HG03457 (cell line): ENCODE measurements at regions not wholly inside any gene's neighbourhood (a gene's known extent, or its start where the extent isn't known, plus 50 kb on each side); places are given as distances from the start of the nearest gene placed in this dataset.

Experiments used
- ATAC-seq: cut with Tn5 transposase; IDR thresholded peaks from one replicate; pipeline ENCODE4 v1.9.1; 2021; ENCODE audit warnings: moderate number of reproducible peaks; ENCODE audit not compliant: unreplicated experiment

DNA sequence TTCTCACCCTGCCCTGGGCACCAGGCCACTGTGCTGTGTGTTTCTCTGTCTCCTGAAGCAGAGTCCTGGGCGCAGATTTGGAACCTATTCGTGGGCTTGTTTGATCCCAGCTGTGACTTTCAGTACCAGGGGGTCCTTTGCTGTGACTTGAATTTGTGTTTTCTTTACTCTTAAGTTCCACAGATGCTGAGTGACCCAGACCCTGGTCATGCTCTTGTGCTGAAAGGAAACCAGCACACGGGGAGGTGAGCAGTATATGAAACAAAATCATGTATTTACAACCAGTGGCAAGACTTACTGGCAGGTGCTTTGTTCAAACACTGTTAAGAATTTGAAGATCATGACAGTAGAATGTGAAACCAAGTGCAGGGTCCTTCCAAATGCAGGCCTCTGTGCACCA lies 89.2 kb upstream of the PRSS58 start:
- no peak for ATAC-seq

DNA sequence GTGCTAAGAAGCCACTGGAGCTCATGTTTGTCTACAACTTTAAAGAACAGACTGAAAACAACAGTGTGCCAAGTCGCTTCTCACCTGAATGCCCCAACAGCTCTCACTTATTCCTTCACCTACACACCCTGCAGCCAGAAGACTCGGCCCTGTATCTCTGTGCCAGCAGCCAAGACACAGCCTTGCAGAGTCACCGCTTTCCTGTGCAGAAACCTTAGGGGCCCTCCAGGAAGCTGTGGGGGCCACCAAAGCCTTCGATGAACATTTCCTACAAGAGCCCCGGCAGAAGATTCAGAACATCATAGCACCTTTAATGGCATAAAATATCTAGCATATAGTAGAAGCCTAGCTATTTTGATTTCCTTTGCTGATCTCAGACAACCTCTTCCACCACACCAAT lies 88.0 kb upstream of the PRSS58 start:
- no peak for ATAC-seq

DNA sequence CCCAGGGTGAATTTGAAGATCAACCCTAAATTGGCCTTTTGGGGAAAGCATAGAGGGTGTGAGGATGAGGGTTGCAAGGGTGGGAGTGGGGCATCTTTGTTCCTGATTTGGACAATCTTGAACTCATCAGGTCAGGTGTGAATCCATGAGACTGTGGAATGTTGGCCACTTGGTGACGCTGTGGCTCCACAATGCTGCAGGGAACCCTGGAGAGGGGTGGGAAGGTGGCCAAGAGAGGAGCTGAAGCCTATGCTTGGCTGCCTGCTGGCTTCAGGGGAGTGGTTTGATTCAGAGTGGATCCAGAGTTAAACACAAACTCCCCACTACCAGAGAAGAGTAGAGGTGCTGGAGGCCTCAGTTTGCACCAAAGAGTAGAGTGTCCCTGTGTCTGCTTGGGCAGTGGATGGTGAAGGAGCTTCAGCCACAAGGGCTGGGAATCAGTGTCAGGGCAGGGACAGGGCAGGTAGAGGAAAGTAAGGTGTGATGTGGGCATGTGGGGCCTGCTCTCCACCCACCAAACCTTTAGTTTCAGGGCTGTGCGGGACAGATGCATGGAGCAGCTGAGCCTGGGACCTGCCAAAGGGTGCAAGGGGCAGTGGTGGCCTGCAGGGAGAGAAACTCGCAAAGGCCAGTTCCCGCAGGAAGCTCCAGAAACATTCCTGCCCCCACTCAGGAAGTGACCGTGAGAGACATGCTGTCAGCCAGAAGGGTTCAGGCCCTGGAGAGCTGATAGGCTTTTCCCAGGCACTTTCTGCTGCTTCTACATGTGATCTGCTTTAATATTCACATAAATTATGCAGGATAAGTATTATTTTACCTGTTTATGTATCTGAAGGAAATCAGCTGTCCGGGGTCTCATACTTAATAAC lies 81.0 kb upstream of the PRSS58 start:
- no peak for ATAC-seq

- no peak for ATAC-seq
Observed at GRCh38 chr7:142337054-142338001, 79.5 kb upstream of the PRSS58 start.

DNA sequence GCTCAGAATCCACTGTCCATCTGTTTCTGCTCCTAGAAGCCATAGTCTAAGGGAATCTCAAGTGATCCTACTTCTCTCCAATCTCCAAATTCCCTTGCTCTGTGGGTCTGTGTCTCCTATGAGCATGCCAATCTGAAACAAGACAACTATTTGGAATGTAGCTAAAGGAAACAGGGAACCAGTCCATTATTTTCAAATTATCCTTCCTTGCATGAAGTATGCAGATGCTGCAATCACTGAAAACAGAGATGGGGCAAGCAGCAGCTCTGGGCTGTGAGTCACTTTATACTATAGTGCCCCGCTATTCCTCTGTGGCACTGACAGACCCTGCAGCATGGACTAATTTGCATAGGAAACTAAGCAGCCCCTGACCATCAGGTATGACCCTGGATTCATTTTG lies 76.9 kb upstream of the PRSS58 start:
- no peak for ATAC-seq

GRCh38 chr7:142334236-142334635 lies 76.4 kb upstream of the PRSS58 start:
- no peak for ATAC-seq

- no peak for ATAC-seq
Observed at GRCh38 chr7:142332421-142332820, 74.6 kb upstream of the PRSS58 start.

DNA sequence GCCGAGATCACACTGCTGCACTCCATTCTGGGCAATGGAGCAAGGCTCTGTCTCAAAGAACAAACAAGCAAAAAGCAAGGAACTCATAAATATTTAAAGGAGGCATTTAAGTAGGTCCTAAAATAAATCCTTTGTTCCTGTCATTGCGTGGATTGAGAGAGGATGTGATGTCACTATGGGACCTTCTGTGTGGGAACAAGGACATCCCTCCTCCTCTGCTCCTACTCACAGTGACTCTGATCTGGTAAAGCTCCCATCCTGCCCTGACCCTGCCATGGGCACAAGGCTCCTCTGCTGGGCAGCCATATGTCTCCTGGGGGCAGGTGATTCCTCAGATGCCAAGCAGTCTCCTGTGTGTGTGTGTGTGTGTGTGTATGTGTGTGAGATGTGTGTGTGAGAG lies 74.1 kb upstream of the PRSS58 start:
- ATAC-seq = no peak

GRCh38 chr7:142329062-142329790 lies 71.4 kb upstream of the PRSS58 start:
- ATAC-seq = no peak

DNA sequence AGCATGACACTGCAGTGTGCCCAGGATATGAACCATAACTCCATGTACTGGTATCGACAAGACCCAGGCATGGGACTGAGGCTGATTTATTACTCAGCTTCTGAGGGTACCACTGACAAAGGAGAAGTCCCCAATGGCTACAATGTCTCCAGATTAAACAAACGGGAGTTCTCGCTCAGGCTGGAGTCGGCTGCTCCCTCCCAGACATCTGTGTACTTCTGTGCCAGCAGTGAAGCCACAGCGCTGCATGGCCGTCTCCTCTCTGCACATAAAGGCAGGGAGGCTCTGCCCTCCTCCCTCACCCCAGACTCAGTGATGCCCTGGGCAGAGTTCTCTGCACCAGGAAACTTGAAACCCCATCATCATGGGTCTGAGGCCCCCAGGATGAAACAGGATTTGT lies 70.7 kb upstream of the PRSS58 start:
- ATAC-seq = no peak

GRCh38 chr7:142327628-142328405 lies 70.0 kb upstream of the PRSS58 start:
- no peak for ATAC-seq

- ATAC-seq = no peak
Observed at GRCh38 chr7:142323706-142324105, 65.8 kb upstream of the PRSS58 start.

DNA sequence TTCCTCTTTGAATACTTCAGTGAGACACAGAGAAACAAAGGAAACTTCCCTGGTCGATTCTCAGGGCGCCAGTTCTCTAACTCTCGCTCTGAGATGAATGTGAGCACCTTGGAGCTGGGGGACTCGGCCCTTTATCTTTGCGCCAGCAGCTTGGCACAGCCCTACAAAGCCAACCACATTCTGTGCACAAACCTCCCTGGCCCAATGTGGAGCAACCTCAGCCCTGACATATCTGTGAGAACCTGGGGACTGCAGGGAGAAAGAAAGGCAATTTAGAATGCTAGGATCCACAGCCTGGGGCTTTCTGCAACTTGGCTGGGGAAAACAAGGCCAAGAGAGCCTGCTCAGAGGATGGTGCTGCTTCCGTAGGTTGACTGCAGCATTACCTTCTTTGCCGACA lies 63.5 kb upstream of the PRSS58 start:
- ATAC-seq = no peak

DNA sequence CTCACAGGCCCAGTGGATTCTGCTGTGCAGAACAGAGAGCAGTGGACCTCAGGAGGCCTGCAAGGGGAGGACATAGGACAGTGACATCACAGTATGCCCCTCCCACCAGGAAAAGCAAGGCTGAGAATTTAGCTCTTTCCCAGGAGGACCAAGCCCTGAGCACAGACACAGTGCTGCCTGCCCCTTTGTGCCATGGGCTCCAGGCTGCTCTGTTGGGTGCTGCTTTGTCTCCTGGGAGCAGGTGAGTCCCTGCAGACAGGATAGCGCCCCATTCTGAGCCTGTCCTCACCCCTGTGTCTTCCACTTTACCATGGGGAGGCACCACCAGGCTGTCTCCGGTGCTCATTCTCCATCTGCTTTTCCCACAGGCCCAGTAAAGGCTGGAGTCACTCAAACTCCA lies 63.0 kb upstream of the PRSS58 start:
- ATAC-seq = no peak

DNA sequence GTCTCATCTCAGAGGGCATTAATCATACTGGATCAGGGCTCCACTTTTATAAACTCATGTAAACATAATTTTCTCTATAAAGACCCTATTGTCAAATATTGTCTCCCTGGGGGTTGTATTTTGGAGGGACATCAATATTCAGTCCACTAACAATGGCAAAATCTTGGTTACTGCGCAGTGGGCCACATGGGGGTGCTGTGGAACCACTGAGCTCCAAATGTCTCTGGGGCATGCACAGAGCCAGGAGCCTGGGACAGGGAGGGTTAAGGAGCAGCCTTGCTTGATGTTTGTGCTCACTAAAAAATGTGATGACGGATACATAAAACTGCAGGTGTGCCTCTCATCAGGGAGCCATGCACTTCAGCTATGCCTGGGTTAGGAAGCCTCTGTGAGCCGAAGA lies 62.1 kb upstream of the PRSS58 start:
- no peak for ATAC-seq

DNA sequence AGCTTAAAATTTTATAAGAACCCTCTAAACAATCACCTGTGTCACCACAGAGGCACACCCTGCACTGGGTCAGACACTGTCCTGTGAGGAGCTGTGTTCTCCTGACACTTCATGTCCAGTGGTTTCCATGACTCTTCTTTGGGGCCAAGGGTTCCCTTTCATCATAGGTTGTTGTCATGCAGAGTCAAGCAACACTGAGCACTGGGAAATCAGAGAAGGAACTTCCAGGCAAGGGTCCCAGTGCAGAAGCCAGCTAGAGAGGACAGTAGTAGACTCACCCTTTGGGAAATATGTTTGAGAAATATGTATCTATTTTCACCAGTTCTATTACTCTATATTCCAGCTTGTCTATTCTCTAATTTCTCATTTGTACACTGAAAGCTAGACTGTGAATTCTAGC lies 56.4 kb upstream of the PRSS58 start:
- no peak for ATAC-seq

GRCh38 chr7:142313528-142313927 lies 55.7 kb upstream of the PRSS58 start:
- ATAC-seq = no peak

DNA sequence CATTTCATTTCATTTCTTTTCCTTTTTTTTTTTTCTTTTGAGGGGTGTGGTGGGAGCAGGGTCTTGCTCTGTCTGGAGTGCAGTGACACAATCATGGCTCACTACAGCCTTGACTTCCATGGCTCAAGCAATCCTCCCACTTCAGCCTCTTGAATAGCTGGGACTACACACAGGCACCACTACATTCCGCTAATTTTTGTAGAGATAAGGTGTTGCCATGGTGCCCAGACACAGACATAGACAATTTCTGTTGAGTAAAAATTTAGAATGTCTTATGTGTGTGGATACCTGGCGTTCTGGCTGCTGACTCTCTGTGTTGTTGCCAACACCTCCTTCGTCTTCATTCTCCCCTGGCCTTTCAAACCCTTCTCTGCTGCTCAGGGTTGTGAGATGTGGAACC lies 54.0 kb upstream of the PRSS58 start:
- no peak for ATAC-seq

DNA sequence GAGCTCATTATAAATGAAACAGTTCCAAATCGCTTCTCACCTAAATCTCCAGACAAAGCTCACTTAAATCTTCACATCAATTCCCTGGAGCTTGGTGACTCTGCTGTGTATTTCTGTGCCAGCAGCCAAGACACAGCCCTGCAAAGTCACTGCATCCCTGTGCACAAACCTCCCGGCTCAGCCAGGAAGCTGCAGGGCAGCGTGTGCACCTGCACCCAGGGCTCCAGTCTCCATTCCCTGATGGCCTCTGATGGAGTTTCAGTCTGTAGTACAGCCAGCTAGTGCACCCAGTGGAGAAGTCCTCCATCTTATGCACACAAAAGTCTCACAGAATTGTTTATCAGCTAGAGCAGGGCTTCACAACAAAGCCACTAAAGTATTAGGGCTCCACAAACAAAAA lies 51.1 kb upstream of the PRSS58 start:
- no peak for ATAC-seq

DNA sequence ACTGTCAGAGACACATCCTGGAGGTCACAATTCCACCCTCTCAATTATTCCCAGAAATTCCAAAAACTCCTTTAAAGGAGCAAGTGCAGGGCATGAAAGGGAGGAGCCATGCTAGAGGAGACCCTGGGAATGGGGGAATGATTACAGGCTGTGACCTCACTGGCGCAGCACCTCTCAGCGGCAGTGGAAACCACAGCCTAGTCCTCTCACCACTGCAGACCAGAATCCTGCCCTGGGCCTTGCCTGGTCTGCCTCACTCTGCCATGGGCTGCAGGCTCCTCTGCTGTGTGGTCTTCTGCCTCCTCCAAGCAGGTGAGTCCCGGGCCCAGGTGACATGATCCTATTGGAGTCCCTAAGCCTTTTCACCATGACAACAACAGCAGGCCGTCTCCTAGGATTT lies 50.5 kb upstream of the PRSS58 start:
- no peak for ATAC-seq
